Cardiac septum (tissue), 1 donor: ENCODE measurements at regions not wholly inside any gene's neighbourhood (a gene's known extent, or its start where the extent isn't known, plus 50 kb on each side); places are given as distances from the start of the nearest gene placed in this dataset.

Source experiments
- DNase-seq: peaks from one replicate; pipeline ENCODE4 v3.0.0-alpha.2; 2020; ENCODE audit warnings: low spot score
- intact Hi-C: fragments of 100-400 bp; cut with DNase I; formaldehyde crosslinking; loops from one replicate; pipeline ENCODE4 v1.14.0; 2022
- donor health status: DM: no; HTN: no; CAD: no.

DNA sequence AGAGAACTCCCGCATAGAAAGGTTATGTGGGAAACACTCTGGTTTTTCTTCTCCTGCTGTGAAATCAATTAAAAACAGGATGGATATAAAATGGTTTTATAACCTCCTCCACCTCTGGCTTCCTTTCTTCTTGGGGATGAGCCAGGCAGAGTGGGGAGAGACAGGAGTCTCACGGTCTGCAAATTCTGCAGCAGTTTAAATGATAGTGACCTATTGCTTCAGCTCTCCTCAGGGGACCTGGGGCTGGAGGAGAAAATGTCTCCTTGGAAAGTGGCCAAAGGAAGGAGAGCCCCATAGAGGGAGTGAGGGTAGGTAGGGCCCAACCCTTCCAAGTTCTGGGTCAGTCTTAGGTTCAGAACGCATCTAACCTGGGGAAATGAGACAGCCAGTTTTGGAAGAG lies 118.8 kb downstream of the MTX3 start:
- intact Hi-C loops = loop anchor here (5.0 kb wide), 3 partner anchors 60 to 210 kb away; no protein-coding TSS in a partner anchor
- no peak for DNase-seq

- intact Hi-C loops = loop anchor here (5.0 kb wide), 3 partner anchors 61 to 211 kb away; no protein-coding TSS in a partner anchor
- DNase-seq = no peak
Observed at GRCh38 chr5:79871364-79872120, 119.5 kb downstream of the MTX3 start.

DNA sequence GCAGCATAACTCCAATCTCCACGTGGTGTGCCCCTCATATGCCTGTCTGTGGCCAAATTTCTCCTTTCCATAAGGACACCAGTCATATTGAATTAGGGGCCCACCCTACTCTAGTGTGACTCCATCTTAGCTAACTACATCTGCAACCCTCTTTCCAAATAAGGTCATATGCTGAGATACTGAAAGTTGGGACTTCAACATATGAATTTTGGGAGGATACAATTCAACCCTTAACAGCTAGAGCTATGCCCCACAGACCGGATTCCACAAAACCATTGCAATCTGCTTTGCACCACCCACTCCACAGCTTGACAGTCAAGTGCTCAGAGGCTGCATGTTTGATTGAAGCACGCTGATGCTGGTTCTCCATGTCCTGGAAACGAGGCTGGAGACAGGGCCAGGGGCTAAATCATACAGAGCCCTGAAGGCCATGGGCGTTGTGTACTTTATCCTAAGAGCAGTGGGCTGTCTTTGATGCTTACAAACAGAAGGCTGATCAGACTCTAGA lies 122.8 kb downstream of the MTX3 start:
- no peak for DNase-seq
- intact Hi-C loops = no loop called here

DNA sequence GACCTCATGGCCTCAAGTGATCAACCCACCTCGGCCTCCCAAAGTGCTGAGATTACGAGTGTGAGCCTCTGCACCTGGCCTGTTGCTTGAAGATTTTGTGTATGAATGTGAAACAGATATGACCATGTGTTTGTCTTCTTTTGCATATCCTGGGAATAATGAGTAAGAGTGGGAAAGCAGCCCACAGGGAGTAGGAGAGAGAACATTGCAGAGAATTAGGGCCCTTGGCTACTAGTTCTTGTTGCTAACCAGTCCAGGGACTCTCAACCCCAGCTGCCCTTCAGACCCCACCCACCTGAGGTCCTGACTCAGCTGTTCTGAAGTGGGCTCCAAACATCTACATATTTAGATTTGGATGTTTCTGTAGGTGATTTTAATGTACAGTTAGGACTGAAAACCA lies 125.5 kb downstream of the MTX3 start:
- intact Hi-C loops = no loop called here
- no peak for DNase-seq

DNA sequence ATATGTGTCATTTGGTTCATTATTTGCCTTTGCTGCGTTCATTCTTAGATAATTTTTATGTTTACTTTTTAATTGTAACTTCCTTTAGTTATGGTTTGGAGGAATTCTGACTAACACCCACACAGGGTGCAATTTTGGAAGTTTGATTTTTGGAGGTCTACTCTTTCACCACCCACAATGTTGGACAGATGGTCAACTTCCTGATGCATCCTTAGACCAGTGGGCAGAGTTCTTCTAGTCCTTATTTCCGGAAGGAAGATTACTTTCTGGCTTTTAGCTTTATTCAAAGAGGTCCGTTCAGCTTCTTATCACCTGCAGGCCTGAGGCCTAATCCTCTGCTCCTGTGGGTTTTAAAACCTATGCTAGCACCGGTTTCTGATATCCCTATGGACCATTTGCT lies 126.7 kb downstream of the MTX3 start:
- intact Hi-C loops = no loop called here

GRCh38 chr5:79859588-79859987 lies 131.5 kb downstream of the MTX3 start:
- intact Hi-C loops = loop anchor here (5.0 to 10.0 kb wide), 2 partner anchors 155 to 223 kb away; no protein-coding TSS in a partner anchor
- no peak for DNase-seq

More for the DNA sequence above, 126.7 kb downstream of the MTX3 start:
- DNase-seq = no peak

- intact Hi-C loops = loop anchor here (5.0 to 10.0 kb wide), 2 partner anchors 154 to 224 kb away; no protein-coding TSS in a partner anchor
- no peak for DNase-seq
Observed at GRCh38 chr5:79858410-79858723, 132.7 kb downstream of the MTX3 start.

GRCh38 chr5:79857714-79858409 lies 133.2 kb downstream of the MTX3 start:
- intact Hi-C loops = loop anchor here (5.0 to 10.0 kb wide), 2 partner anchors 153 to 224 kb away; no protein-coding TSS in a partner anchor
- DNase-seq = peak; percentile 79

DNA sequence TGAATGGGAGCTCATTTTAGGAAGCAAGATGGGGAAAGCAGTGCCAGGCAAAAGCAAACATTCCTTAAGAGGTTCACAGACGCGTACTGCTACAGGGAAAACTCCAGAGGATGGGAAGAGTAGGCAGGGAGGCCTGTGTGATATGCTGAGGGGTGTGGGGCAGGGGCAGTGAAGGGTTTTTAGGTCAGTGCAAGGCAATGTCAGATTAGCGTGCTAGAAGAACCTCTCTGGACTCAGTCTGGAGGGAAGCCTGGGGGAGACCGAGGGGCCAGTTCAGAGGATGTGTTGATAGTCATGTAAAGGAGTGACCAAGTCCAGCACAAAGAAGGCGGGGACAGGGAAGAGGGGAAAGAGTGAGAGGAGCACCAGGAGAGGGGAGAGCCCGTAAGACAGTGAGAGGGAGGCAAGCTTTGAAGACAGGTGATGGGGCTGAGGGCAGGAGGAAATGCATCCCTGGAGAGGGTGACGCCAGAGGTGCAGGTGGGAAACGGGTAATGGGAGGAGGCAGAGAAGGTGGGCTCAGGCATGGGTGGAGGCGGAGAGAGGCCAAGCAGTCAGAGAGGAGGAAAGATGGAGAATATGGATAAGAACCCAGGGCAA lies 134.5 kb downstream of the MTX3 start:
- peak; percentile 60 for DNase-seq
- intact Hi-C loops = loop anchor here (5.0 to 10.0 kb wide), 2 partner anchors 152 to 226 kb away; no protein-coding TSS in a partner anchor

DNA sequence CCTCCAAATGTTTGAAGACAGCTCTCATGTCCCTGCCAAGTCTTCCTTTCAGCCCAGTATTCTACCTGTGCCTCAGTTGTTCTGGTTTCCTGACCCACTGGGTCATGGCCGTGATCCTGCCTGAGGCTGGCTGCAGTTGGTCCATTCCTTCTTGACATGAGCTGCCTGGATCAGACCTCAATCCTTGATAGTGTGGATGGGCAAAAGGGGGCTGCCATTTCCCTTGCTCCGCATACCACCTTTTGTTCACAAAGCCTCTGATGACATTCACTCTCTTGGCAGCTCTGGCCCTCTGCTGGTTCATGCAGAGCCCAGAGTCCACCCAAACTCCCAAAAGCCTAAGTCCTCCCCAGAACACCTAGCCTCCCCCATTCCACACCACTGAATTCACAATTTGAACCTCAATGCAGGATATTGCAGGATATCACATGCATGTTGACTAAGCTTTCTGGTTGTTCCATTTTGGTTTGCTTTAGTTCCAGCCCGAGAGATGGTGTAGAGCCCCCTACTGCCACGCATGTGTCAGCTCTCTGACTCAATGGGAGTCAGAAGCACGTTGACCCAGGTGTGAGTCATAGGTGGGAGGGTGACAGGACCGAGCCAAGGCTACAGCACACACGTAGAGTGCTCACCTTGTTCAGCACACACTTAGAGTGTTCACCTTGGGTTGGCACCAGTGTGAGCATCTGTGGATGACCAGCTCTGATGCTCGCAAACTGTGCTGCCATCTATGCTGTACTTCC lies 137.2 kb downstream of the MTX3 start:
- intact Hi-C loops = loop anchor here (10.0 kb wide), 1 partner anchor 149 kb away; no protein-coding TSS in a partner anchor
- peak; percentile 58 for DNase-seq

- peak; percentile 58 for DNase-seq
- intact Hi-C loops = loop anchor here (10.0 kb wide), 1 partner anchor 148 kb away; no protein-coding TSS in a partner anchor
Observed at GRCh38 chr5:79853028-79853427, 138.0 kb downstream of the MTX3 start.

GRCh38 chr5:79851391-79851863 lies 139.6 kb downstream of the MTX3 start:
- no peak for DNase-seq
- intact Hi-C loops = loop anchor here (10.0 kb wide), 1 partner anchor 147 kb away; no protein-coding TSS in a partner anchor

DNA sequence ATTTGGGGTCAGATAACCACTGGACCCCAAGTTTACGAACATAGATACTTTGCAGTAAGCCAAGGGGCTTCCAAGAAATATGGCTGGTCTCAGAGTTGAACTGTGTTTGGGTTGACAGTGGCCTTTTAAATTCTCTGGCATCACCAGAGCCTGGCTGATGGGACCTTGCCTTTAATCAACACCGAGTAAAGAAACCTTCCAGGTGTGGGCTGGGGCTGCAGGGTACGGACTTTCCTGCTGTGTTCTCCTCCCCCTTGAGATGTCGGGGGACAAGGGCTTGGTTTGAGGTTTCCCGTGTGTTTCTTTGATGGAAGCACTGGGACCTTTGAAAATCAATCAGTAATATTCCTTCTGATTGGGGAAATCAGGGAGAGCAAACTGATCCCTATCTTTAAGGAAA lies 140.1 kb downstream of the MTX3 start:
- no peak for DNase-seq
- intact Hi-C loops = loop anchor here (10.0 kb wide), 1 partner anchor 146 kb away; no protein-coding TSS in a partner anchor

- DNase-seq = no peak
Observed at GRCh38 chr5:79850316-79850822, 140.7 kb downstream of the MTX3 start.

GRCh38 chr5:79849486-79850315 lies 141.4 kb downstream of the MTX3 start:
- no peak for DNase-seq
- intact Hi-C loops = loop anchor here (10.0 kb wide), 1 partner anchor 145 kb away; no protein-coding TSS in a partner anchor

More at GRCh38 chr5:79850316-79850822, 140.7 kb downstream of the MTX3 start:
- intact Hi-C loops = loop anchor here (10.0 kb wide), 1 partner anchor 146 kb away; no protein-coding TSS in a partner anchor
